K562 (cell line): ENCODE measurements at regions not wholly inside any gene's neighbourhood (a gene's known extent, or its start where the extent isn't known, plus 50 kb on each side); places are given as distances from the start of the nearest gene placed in this dataset.

Experiments
- CEBPB ChIP-seq: fragments of 450-650 bp; IDR thresholded peaks from 2 replicates; pipeline ENCODE4 v1.6.1; 2016; ENCODE audit warnings: missing genetic modification characterization, missing compliant biosample characterization
- ELF4 ChIP-seq: fragments of 450-650 bp; formaldehyde crosslinking; IDR thresholded peaks from 2 replicates; pipeline ENCODE4 v1.4.0; 2022; ENCODE audit warnings: missing genetic modification characterization
- ELK1 ChIP-seq: sonication (generic); formaldehyde crosslinking; IDR thresholded peaks from 2 replicates; pipeline ENCODE4 v1.8.1; 2022; ENCODE audit warnings: missing genetic modification reagents
- EZH2 ChIP-seq: IDR thresholded peaks from 2 replicates; pipeline ENCODE4 v1.6.1; 2012; ENCODE audit warnings: low read depth, mild to moderate bottlenecking, inconsistent platforms, low read length, borderline replicate concordance
- GATA2 ChIP-seq: sonication (generic); formaldehyde crosslinking; IDR thresholded peaks from 2 replicates; pipeline ENCODE4 v1.4.0; 2020; ENCODE audit warnings: mild to moderate bottlenecking, missing genetic modification reagents
- MAX ChIP-seq: sonication (generic); formaldehyde crosslinking; IDR thresholded peaks from 2 replicates; pipeline ENCODE4 v1.9.0; 2022; ENCODE audit warnings: mild to moderate bottlenecking, missing genetic modification reagents
- SIN3A ChIP-seq, 2 experiments: fragments of 150-350 bp in 1 of 2; IDR thresholded peaks; 2 replicates each; pipeline ENCODE4 v1.6.1; 2011 to 2016; ENCODE audit warnings: borderline replicate concordance in 2 of 2, low read depth in 2 of 2, low read length in 2 of 2, mild to moderate bottlenecking in 2 of 2, moderate library complexity in 2 of 2; ENCODE audit not compliant: control insufficient read depth in 1 of 2
- SREBF2 ChIP-seq: sonication (generic); formaldehyde crosslinking; IDR thresholded peaks from 2 replicates; pipeline ENCODE4 v1.4.0; 2020; ENCODE audit warnings: mild to moderate bottlenecking, missing genetic modification reagents
- ZBTB43 ChIP-seq: sonication (generic); formaldehyde crosslinking; IDR thresholded peaks from 2 replicates; pipeline ENCODE4 v1.8.0; 2023; ENCODE audit warnings: mild to moderate bottlenecking, missing genetic modification reagents

GRCh38 chr1:166343276-166343675, 176.5 kb upstream of the FAM78B start:
- TF ChIP-seq SIN3A (IDR thresholded peaks at IDR 0.05; ENCODE audit: borderline replicate concordance in 2 of 2, control insufficient read depth in 1 of 2, low read depth in 2 of 2, low read length in 2 of 2) (no peak), ZBTB43 (no peak), ELK1 (no peak), CEBPB (tag) (no peak), EZH2 (no peak), GATA2 (no peak), ELF4 (no peak), MAX (CRISPR knock-in tag) (no peak), SREBF2 (CRISPR knock-in tag) (no peak)
